Peyer's patch (tissue), 4 donors: ENCODE measurements at regions not wholly inside any gene's neighbourhood (a gene's known extent, or its start where the extent isn't known, plus 50 kb on each side); places are given as distances from the start of the nearest gene placed in this dataset.

Experiments
- POLR2A ChIP-seq, 2 donors: fragments of 450-650 bp; IDR thresholded peaks; one replicate each; pipeline ENCODE4 v1.5.1; 2017; ENCODE audit warnings: antibody characterized with exemption in 2 of 2, mild to moderate bottlenecking in 2 of 2, moderate library complexity in 2 of 2
- TF ChIP-seq, protein P1 (sequence below), 6 experiments: fragments of 450-650 bp in 4 of 6; fragments of 200-600 bp in 2 of 6; sonication (generic) in 1 of 6; IDR thresholded peaks; one replicate each; pipeline ENCODE4 v1.5.1; 2017 to 2019; ENCODE audit warnings: antibody characterized with exemption in 6 of 6, mild to moderate bottlenecking in 3 of 6, moderate library complexity in 1 of 6

DNA sequence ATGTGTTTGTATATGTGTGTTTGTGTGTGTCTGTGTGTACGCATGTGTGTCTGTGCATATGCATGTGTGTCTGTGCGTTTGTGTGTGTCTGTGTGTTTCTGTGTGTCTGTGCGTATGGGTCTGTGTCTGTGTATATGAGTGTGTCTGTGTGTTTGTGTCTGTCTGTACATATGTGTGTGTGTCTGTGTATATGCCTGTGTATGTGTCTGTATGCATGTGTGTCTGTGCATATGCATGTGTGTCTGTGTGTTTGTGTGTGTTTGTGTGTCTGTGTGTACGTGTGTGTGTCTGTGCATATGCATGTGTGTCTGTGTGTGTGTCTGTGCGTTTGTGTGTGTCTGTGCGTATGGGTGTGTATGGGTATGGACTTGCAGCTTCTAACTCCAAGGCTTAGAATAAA, 174.0 kb upstream of the NOX3 start:
- TF ChIP-seq, protein P1, sequence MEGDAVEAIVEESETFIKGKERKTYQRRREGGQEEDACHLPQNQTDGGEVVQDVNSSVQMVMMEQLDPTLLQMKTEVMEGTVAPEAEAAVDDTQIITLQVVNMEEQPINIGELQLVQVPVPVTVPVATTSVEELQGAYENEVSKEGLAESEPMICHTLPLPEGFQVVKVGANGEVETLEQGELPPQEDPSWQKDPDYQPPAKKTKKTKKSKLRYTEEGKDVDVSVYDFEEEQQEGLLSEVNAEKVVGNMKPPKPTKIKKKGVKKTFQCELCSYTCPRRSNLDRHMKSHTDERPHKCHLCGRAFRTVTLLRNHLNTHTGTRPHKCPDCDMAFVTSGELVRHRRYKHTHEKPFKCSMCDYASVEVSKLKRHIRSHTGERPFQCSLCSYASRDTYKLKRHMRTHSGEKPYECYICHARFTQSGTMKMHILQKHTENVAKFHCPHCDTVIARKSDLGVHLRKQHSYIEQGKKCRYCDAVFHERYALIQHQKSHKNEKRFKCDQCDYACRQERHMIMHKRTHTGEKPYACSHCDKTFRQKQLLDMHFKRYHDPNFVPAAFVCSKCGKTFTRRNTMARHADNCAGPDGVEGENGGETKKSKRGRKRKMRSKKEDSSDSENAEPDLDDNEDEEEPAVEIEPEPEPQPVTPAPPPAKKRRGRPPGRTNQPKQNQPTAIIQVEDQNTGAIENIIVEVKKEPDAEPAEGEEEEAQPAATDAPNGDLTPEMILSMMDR (IDR thresholded peaks at IDR 0.05) = no peak
- TF ChIP-seq POLR2A (IDR thresholded peaks at IDR 0.05) = no peak
